ENCODE measurements at regions not wholly inside any gene's neighbourhood (a gene's known extent, or its start where the extent isn't known, plus 50 kb on each side); places are given as distances from the start of the nearest gene placed in this dataset.

- TF ChIP-seq, protein P1, sequence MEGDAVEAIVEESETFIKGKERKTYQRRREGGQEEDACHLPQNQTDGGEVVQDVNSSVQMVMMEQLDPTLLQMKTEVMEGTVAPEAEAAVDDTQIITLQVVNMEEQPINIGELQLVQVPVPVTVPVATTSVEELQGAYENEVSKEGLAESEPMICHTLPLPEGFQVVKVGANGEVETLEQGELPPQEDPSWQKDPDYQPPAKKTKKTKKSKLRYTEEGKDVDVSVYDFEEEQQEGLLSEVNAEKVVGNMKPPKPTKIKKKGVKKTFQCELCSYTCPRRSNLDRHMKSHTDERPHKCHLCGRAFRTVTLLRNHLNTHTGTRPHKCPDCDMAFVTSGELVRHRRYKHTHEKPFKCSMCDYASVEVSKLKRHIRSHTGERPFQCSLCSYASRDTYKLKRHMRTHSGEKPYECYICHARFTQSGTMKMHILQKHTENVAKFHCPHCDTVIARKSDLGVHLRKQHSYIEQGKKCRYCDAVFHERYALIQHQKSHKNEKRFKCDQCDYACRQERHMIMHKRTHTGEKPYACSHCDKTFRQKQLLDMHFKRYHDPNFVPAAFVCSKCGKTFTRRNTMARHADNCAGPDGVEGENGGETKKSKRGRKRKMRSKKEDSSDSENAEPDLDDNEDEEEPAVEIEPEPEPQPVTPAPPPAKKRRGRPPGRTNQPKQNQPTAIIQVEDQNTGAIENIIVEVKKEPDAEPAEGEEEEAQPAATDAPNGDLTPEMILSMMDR (conservative IDR thresholded peaks at IDR 0.05; ENCODE audit: low read depth, low read length) = no peak
- TF ChIP-seq EZH2 (IDR thresholded peaks at IDR 0.05; ENCODE audit: borderline replicate concordance, low read depth, low read length, poor library complexity, severe bottlenecking) = no peak
Measured at GRCh38 chr22:19578180-19579004, 54.2 kb upstream of the CLDN5 start.
